GM10248 (cell line): ENCODE measurements at regions not wholly inside any gene's neighbourhood (a gene's known extent, or its start where the extent isn't known, plus 50 kb on each side); places are given as distances from the start of the nearest gene placed in this dataset.
"Not testable (repeated sequence)": the region's sequence is repeated elsewhere in the genome, so short reads cannot be mapped to it uniquely, and the experiment has no call there.

ENCODE experiments used
- CTCF ChIA-PET: fragments of 300-600 bp; sonication (Branson Sonifier 250); formaldehyde crosslinking; extraction: SDS; loops from one replicate; lab custom pipeline; 2021; ENCODE audit warnings: antibody characterized with exemption; lab: Yijun Ruan, JAX
- POLR2A ChIA-PET: fragments of 350-650 bp; sonication (Branson Sonifier 250); formaldehyde crosslinking; extraction: SDS; loops from one replicate; lab custom pipeline; 2020; ENCODE audit warnings: antibody characterized with exemption; lab: Yijun Ruan, JAX
- DNase-seq: peaks from one replicate; pipeline ENCODE4 v3.0.0; 2012; ENCODE audit errors: extremely low spot score
- TF ChIP-seq, protein P1 (sequence below): IDR thresholded peaks from 2 replicates; pipeline ENCODE4 v1.5.1; 2012; ENCODE audit warnings: mild to moderate bottlenecking, low read depth; ENCODE audit errors: extremely low read depth, missing control alignments, control extremely low read depth

DNA sequence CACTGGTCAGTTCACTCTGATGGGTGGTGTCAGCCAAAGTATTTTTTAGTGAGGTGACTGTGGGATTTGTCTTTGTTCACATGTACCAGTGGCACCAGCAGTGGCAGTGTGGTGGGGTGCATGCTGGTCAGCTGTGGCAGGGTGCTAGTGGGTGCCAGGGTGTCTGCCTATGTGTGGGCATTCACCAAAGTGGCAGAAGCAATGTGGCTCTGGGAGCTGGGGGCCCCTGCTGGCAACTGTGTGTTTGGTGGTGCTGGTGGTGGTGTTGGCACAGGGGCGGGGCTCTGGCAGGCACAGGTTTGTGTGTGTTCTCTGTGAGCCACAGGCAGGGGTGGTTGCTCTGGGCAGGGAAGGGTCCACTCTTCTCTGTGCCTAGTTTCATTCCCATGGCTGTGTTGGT is 161.5 kb downstream of the CENPF start:
- ChIA-PET POLR2A (no interaction called here), CTCF (no interaction called here)
- TF ChIP-seq, protein P1, sequence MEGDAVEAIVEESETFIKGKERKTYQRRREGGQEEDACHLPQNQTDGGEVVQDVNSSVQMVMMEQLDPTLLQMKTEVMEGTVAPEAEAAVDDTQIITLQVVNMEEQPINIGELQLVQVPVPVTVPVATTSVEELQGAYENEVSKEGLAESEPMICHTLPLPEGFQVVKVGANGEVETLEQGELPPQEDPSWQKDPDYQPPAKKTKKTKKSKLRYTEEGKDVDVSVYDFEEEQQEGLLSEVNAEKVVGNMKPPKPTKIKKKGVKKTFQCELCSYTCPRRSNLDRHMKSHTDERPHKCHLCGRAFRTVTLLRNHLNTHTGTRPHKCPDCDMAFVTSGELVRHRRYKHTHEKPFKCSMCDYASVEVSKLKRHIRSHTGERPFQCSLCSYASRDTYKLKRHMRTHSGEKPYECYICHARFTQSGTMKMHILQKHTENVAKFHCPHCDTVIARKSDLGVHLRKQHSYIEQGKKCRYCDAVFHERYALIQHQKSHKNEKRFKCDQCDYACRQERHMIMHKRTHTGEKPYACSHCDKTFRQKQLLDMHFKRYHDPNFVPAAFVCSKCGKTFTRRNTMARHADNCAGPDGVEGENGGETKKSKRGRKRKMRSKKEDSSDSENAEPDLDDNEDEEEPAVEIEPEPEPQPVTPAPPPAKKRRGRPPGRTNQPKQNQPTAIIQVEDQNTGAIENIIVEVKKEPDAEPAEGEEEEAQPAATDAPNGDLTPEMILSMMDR, result no peak
- no peak for DNase-seq

DNA sequence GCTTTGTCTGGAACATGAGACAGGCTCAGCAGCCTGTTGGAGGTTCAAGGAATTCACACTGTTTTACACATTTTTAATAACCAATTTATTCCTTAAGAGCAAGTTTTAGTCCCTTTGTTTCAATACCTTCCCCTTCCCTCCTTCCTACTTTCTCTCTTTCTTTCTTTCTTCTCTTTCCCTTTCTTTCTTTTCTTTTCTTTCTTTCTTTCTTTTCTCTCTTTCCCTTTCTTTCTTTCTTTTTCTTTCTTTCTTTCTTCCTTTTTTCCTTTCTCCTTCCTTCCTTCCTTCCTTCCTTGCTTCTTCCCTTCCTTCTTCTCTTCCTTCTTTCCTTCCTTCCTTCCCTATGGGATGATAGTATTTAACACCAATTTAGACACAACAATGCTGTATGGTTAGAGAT is 164.2 kb downstream of the CENPF start:
- no peak for DNase-seq
- POLR2A ChIA-PET, result no interaction called here
- CTCF ChIA-PET, result interaction anchor here (0.9 kb wide), 1 partner anchor 9 kb away, joined by 3 read pairs; no protein-coding TSS in a partner anchor
- TF ChIP-seq, protein P1, result no peak

DNA sequence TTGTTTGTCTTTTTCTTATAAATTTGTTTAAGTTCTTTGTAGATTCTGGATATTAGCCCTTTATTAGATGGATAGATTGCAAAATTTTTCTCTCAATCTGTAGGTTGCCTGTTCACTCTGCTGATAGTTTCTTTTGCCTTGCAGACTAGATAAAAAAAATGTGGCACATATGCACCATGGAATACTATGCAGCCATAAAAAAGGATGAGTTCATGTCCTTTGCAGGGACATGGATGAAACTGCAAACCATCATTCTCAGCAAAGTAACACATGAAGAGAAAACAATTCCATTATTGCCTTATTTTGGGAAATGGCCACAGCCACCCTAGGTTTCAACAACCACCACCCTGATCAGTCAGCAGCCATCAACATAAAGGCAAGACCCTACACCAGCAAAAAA is 166.7 kb downstream of the CENPF start:
- POLR2A ChIA-PET, DNase-seq, CTCF ChIA-PET: not testable (repeated sequence)

DNA sequence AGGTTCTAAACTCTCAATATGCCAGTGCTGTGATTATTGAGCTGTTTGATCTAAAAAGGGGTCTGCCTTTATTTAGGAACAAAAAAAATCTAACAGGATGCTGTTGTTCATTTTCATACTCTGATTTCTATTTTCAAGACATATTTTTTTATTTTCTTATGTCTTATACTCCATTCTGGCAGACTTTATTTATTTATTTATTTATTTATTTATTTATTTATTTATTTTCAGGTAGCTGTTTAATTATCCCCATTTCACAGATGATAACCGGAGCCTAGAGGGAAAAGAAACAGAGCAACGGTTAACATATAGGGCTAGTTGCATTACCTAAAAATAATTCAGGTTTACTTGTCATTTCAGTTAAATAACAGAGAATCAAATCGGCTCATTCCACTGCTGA is 174.4 kb downstream of the CENPF start:
- no peak for DNase-seq
- CTCF ChIA-PET, result no interaction called here
- TF ChIP-seq, protein P1, result no peak
- POLR2A ChIA-PET, result no interaction called here

DNA sequence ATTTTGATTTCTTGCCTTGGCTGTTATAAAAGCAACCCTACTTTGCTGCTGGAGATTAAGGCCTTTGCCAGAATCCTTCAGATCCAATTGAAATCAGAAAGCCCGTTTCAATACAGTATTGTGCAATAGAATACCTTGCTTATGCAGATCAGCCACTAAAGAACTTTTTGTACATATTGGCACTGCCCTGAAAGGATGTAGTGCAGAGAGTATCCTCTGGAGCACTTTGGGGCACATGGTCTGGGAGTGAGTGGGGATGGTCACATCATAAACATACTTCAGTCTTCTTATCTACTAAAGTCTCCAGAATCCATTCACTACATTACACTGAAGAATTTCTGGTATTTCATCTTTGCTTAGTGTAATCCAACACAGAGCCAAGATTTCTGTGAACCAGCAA is 189.0 kb downstream of the CENPF start:
- POLR2A ChIA-PET, result no interaction called here
- DNase-seq, result no peak
- TF ChIP-seq, protein P1, result no peak
- CTCF ChIA-PET, result no interaction called here

DNA sequence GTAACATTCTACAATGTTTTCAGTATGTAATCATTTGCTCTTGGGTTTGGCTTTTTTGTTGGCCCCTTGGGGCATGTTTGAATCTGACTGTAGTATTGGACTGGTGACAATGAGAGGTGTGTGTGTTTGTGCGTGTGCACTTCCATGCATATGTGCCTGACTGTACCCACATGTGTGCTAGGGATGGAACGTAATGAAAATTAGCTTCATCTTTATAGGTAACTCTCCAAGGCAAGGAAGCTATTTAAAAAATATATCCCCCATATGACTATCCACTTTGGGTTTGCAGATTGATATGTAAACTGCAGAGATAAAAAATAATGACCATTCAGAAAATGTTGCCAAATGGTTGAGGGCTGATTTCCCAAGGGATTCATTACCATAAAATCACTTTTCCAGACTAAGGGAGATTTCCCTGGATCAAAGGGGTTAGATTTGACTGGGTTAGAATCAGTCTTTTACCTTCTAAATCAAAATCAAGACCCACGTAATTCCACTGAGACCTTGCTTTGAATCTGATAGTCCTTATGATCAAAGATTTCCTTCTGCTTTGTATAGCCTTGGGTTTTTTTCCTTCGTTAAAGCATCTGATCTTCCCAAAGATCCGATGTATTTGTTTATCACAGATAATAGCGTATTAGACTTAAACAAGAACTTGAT is 189.7 kb downstream of the CENPF start:
- TF ChIP-seq, protein P1, result no peak
- ChIA-PET CTCF (interaction anchor here (0.6 kb wide), 1 partner anchor 25 kb away, joined by 3 read pairs; no protein-coding TSS in a partner anchor), POLR2A (no interaction called here)
- no peak for DNase-seq

DNA sequence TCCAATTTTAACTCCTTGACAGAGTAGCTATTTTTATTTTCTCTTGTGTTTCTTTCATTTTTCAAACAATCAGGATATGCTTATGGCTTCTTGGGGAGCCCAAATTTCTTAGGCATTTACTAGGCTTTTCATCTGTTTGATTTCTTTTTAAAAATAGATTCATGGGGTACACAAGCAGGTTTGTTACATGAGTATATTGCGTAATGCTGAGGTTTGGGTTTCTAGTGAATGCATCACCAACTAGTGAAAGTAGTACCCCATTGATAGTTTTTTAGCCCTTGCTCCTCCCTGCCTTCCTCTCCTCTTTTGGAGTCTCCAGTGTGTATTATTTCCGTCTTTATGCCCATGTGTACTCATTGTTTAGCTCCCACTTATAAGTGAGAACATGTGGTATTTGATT is 190.7 kb downstream of the CENPF start:
- TF ChIP-seq, protein P1, result no peak
- ChIA-PET POLR2A (no interaction called here), CTCF (interaction anchor here (0.6 kb wide), 1 partner anchor 24 kb away, joined by 3 read pairs; no protein-coding TSS in a partner anchor)
- DNase-seq, result no peak
